Fibroblast of skin of left biceps (primary cell): ENCODE measurements at regions not wholly inside any gene's neighbourhood (a gene's known extent, or its start where the extent isn't known, plus 50 kb on each side); places are given as distances from the start of the nearest gene placed in this dataset.

Source experiments
- DNase-seq, 2 experiments: peaks; one replicate each; pipeline ENCODE4 v3.0.0-alpha.2; 2013; ENCODE audit warnings: low read depth in 2 of 2

DNA sequence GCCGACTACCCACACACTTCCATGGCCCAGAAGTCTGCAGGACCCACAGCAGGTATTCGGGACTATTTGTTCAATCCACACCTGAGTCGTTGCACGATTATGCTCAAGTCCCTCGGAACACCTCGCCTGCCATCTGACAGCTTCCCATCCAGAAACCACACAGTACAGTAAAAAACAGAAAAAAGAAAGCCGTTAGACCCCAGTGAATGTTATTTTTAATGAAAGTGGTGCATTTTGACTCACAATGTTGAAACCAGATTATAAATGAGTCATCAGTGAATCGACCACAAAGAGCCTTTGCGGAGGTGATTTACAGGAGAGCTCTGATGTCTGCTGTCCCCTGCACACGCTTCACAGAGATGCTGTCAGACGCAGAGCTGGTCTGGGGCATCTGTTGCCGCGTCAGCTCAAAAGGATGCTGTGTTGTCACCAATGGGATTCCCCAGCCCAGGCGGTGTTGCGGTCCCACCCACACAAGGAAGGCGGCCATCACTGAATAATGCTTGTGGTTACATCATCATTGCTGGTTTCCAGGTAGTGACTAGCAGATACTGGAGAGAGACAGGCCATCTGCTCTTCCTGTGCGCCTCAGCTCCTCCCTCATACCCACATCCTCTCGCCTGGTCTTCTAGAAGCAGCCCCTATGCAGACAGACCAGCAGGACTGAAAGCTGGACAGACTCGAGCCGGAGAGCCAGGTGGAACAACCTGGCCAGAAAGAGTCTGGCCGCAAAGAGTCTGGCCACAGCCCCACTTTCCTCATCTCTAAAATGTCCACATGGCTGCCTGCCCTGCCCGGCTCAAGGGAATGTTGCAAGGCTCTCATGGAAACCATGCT lies 116.8 kb downstream of the TOMM20 start:
- DNase-seq = peak; percentile 98 to 99

DNA sequence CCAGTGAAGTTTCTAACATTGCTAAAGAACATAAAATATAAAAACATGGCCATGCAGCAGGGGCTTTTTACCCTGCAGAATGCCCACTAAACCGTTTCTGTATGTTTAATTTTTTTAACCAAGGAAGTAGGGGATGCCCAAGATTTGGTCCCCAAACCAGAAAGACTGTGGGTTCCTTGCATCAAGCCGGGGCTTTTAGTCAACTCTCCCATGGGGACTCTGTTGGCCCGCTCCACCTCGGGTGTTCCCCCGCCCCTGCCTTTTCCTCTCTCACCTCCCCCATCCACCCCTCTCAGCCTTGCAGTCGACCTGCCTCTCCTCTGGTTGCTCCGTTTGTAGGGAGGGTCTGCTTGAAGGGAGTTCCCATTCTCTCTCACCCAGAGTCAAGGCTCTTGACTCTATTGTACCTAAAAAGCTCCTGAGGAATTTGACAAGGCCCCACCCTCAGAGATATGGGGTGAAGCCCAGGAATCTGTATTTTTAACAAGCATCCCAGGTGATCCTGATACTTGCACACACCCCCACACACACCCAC lies 117.5 kb downstream of the TOMM20 start:
- DNase-seq = no peak

DNA sequence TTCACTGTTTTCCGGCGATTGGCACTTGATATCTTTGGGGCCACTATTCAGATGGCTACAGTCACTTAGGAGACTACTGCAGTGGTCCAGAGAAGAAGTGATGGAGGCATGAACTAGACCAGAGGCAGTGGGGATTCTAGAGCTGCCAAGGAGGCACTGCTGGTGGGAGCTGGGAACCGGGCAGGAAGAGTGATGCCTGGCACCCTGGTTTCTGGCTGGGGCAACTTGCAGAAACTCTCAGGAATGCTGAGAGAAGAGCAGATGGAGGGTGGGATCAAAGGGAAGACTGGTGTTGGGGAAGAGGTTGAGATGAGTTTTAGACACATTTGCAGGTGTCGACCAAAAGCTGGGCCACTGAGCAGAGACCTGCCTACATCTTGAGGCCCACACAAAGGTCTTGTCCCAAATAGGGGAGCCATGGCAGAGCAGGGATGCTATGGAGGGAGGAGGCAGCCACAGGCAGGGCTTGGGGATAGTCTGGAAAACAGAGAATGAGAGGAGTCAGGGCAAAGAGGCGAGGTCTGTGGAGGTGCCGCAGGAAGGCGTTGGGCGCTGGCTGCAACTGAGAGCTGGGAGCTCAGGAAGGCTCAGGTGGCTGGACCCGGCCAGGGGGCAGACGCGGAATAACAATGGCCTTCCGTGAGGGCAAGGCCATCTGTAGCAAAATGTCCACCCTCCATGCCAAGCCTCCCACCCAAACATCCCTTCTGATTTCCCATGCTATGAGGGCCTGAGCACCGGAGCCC lies 118.9 kb downstream of the TOMM20 start:
- no peak for DNase-seq

DNA sequence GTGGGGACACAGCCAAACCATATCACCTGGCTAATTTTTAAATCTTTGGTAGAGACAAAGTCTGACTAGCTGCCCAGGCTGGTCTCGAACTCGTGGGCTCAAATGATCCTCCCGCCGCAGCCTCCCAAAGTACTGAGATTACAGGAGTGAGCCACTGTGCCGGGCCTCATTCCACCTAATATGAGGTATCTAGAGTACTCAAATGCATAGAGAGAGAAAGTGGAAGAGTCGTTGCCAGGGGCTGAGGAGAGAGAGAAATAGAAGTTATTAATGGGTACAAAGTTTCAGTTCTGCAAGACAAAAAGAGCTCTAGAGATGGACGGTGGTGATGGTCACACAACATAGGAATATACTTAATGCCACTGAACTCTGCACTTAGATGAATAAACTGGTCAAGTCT lies 119.6 kb downstream of the TOMM20 start:
- DNase-seq = no peak

DNA sequence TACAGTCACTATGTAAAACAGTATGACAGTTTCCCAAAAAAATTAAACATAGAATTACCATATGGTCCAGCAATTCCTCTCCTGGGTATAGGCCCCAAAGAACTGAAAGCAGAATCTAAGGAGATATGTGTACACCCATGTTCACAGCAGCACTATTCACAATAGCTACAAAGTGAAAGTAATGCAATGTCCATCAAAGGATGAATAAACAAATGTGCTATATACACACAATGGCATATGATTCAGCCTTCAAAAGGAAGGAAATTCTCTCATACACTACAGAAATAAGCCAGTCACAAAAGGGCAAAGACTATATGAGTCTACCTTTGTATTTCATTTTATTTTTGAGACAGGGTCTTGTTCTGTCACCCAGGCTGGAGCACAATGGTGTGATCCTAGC lies 120.4 kb downstream of the TOMM20 start:
- no peak for DNase-seq

DNA sequence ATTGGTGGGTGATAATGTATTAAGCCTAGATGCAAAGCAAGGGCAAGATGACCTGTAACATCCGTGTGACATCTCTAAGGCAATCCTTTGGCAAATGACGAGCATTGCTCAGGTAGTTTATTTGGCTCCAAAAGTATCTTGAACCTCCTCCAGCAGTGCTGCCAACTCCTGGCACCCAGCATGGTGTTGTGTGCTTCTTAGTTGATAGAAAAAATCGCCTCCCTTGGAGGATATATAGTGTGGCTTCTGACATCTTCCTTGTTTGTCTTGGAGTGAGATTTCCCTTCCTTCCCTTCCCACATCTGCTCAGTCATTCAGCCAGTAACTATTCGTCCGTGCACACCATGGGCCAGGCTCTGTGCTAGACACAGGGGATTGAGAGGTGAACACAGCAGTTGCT lies 121.8 kb downstream of the TOMM20 start:
- no peak for DNase-seq

DNA sequence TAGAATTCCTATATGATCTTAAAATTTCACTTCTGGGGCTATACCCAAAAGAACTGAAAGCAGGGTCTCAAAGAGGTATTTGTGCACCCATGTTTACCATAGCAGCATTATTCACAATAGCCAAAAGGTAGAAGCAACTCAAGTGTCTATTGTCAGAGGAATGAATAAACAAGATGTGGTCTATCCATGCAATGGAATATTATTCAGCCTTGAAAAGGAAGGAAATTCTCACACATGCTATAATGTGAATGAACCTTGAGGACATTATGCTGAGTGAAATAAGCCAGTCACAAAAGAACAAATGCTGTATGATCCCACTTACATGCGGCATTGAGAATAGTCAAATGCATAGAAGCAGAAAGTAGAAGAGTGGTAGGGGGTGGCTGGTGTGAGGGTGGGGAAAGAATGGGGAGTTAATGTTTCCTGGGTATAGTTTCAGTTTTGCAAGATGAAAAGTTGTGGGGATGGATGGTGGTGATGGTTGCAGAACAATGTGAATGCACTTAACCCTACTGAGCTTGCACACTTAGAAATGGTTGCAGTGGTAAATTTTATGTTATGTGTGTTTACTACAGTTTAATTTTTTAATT lies 122.4 kb downstream of the TOMM20 start:
- no peak for DNase-seq

DNA sequence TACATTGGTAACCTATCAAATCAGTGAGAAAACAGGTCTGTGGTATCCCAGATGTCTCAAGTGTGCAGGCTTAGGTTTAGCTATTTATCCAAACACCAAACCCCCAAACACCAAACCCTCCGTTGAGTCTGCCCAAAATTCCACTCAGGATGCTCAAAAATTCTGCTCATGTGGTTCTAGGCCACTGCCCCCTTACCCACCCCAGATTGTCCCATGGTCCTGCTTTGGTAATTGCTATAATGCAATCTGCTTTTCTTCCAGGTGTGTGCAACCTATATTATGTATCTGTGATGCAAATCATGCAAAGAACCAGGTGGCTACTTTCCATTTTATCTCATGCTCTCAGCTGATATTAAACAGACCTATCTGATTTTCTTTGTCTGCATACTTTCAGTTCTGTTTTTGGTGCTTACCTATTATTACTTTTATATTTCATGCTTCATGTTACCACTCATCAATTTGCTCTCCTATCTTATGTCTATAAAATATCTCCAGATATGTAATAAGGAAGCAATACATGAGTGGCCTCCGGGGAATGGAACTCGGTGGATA lies 123.7 kb downstream of the TOMM20 start:
- no peak for DNase-seq

DNA sequence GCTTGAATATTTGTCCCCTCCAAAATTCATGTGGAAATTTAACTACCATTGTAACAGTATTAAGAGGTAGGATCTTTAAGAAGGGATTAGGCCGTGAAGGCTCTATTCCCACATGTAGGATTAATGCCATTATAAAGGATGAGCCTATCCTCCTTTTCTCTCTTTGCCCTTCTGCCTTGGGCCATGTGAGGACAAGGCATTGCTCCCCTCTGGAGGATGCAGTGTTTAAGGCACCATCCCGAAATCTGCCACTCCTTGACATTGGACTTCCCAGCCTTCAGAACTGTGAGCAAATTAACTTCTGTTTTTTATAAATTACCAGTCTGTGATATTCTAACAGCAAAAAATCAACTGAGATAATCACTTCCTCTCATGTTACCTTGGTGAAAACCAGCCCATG lies 124.4 kb downstream of the TOMM20 start:
- no peak for DNase-seq

DNA sequence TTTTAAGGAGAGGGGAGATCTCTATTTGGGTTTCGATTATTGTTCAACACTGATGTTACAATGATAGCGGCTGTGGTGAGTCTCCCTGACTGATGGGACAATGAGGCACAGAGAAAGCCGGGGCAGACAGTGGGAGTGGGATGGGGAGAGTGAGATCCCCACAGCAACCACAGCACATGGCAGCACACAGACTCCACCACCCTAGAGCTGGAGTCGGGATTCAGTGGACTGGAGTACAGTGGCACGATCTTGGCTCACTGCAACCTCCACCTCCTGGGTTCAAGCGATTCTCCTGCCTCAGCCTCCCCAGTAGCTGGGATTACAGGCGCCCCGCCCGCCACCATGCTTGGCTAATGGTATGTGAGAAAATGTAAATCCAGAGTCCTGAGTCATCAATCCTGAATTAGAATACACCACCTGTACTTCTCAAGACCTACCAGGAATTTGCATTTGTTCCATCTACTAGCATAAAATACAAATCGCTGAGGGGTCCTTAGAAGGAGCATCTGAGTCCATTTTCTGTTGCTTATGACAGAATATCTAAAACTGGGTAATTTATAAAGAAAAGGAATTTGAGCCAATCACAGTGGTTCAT lies 125.8 kb downstream of the TOMM20 start:
- no peak for DNase-seq

DNA sequence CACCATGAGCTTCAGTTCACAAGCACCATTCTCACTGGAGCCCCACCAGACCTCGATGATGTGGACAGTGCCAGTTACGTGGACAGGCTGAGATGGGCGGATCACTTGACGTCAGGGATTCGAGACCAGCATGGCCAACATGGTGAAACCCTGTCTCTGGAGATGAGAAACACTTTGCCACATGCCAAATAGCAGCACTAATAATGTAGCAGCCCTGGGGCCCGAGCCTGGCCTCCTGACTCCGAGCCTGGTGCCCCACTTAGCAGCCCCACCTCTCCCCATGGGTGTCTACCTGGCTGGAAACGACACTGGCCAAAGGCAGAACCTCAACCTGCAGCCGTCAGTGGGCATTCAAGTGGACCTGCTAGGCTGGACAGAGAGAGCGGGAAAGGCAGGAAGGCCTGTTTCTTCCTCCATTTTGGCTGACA lies 129.1 kb downstream of the TOMM20 start:
- no peak for DNase-seq

DNA sequence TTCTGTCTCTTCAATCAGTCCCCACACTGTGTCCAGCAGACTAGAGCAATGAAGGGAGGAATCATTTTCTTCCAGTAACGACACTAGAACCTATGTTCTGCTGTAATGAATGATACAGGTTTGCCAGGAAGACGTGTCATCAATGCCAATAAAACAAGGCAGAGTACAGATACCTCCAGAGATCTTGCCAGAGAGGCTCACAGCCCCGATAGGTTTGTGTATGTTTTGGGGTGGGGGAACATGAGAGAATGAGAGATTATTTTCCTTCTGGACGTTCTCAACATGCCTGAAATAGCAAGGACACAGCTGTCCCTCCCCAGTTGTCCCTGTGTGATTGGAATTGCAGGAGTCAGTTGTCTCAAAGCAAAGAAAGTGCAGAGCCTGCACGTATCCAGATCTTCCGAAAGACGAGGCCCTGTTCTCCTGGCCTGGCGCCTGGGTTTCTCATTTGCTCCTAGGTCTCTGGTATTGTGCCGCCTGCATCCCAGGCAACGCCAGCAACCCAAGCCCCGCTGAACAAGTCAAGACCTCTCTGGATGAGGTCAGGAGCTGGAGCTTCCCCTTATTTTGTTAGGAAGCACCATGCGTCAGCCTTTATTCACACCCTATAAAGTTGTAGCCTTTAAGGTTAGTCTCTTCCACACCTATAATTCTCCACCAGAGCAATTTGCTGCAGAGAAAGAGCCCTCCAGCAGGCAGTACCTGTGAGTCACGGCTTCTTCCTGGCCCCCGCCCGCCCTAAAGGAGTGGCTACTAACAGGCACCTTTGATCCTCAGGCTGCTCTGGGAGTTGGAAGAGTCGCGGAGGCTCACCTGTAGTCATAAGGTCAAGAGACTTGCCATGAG lies 130.5 kb downstream of the TOMM20 start:
- DNase-seq = no peak

DNA sequence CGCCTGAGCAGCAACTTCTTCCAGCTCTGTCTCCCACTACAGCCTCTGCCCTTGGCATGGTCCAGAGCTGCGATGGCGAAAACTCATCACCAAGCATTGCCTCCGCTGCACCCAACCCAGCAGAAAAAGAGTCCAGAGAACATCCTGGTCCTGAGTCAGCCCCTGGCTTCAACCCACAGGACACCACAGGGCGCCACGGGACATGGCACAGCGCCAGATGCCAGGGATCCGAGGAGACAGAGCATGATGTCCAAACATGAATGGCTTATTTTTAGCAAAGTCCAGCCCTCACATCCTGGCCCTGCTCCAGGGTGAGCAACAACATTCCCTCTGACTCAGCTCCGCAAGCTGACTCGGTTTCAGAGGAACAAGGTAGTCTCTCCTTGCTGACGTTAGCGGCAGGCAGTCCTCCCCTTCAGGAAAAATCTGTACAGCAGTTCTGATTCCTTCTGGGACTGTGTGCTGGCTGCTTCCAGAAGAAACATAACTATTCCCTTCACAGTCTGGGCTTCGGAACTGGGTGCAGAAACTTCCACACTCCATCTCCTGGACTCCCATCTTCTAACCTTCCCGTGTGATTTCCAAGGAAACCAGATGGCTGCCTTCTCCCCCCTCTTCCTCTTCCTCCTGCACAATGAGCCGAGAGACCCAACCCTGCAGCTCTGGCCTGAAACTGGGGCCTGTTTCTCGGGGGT lies 131.3 kb downstream of the TOMM20 start:
- DNase-seq = peak; percentile 80 to 84

DNA sequence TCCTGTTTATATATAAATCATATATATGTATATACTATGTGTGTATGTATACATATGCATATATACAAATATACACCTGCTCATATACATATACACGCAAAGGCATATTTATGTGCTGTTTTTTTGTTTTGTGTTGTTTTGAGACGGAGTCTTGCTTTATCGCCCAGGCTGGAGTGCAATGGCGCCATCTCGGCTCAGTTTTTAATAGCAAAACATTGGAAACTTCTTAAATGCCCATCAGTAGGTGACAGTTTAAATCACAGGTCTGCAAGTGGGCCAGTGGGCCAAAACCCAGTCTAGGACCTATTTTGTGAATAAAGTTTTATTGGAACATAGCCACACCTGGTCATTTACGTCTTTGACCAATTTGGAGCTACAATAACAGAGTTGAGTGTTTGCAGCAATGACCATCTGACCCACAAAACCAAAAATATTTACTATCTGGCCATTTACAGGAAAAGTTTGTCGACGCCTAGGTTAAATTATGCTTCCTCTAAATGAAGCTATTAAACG lies 132.3 kb downstream of the TOMM20 start:
- no peak for DNase-seq

DNA sequence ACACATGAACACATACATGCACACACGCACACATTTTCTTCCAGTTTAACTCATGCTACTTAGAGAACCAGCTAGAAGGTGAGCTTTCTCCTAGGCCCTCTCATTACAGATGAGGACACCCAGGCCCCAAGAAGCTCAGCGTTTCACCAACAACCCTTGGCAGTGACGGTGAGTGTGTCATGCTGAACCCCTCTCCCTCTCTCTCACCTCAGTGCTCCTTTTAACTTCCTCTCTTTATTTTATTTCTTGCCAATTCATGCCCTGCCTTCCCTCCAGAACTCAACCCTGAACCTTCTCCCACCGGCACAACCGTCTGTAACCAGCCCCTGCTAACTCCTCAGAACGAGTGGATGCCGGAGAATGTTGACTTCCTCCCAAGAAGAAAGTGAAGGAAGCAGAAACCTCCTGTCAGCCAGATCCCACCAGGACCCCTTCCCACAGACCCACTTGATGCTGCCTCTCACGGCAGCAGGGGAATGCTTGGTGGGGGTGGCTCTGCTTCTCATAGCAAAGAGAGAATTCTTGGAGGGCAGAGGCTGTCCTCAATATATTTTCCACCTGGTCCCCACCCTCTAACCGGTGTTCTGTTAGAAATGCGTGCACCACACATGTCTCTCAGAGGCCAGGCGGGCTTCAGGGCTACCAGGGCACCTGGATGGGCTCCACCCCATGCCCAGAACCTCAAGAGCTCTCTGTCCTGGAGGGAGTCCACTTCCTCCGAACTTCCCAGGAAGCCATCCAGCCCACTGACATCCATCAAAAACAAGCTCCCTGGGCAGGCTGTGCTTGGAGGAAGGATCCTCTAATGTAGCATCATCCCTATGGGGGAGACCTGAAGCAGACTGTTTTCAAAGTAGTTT lies 134.0 kb downstream of the TOMM20 start:
- no peak for DNase-seq

DNA sequence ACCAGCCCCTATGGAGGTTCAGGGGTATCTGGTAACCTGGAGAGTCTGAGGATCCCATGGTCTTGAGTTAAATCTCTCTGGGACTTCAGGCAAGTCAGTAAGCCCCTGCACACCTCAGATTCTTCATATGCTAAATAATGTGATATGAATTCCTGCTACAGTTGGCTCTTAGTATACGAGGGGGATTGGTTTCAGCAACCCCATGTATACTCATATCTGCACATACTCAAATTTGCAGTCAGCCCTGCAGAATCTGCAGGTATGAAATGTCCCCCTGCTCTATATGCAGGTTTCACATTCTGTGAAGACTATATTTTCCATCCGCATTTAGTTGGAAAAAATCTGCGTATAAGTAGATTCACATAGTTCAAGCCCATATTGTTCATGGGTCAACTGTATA lies 136.6 kb downstream of the TOMM20 start:
- no peak for DNase-seq

DNA sequence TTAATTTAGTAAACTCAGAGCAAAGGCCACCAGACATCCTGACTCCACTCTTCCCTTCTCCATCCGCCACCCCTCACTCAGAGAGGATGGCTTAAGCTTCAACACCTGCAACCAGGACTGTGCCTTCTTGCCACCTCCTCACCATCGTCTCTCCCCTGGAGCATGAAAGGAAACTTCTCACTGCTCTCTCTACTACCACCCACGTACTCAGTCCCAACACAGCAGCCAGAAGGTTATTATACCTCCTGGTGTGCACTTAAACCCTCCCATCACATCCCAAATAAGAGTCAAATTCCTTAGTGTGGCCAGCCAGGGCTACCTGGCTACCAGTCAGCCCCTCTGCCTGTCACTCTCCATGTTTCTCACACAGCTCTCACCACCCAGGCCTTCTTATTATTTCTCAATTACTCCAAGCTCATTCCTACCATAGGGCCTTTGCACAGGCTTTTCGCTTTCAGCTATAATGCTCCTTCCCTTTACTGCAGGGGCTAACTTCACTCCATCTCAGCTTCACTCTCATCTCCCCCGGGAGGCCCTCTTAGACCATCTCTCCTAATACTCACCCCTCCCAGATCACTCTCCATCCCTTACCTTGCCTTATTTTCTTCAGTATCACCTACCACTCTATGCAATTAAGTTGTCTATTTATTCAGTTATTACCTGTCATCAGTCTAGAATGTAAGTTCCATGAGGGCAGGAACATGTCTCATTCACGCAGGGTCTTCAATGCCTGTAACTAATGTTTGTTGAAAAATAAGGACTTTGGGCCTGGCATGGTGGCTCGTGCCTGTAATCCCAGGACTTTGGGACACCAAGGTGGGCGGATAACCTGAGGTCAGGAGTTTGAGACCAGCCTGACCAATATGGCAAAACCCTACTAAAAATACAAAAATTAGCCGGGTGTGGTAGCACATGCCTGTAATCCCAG lies 137.5 kb downstream of the TOMM20 start:
- no peak for DNase-seq

DNA sequence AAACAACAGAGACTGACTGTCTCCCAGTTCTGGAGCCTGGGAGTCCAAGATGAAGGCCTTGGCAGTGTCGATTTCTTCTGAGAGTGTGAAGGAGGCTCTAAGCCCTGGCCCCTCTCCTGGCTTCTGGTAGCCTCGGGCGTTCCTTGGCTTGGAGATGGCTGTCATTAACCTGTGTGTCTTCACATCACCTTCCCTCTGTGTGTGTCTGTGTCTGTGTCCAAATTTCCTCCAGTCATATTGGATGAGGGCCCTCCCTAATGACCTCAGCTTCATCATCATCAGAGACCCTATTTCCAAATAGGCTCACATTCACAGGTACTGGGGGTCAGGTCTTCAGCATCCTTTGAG lies 138.3 kb downstream of the TOMM20 start:
- no peak for DNase-seq
